ENCODE measurements at regions not wholly inside any gene's neighbourhood (a gene's known extent, or its start where the extent isn't known, plus 50 kb on each side); places are given as distances from the start of the nearest gene placed in this dataset.
"Not testable (repeated sequence)": the region's sequence is repeated elsewhere in the genome, so short reads cannot be mapped to it uniquely, and the experiment has no call there.

DNA sequence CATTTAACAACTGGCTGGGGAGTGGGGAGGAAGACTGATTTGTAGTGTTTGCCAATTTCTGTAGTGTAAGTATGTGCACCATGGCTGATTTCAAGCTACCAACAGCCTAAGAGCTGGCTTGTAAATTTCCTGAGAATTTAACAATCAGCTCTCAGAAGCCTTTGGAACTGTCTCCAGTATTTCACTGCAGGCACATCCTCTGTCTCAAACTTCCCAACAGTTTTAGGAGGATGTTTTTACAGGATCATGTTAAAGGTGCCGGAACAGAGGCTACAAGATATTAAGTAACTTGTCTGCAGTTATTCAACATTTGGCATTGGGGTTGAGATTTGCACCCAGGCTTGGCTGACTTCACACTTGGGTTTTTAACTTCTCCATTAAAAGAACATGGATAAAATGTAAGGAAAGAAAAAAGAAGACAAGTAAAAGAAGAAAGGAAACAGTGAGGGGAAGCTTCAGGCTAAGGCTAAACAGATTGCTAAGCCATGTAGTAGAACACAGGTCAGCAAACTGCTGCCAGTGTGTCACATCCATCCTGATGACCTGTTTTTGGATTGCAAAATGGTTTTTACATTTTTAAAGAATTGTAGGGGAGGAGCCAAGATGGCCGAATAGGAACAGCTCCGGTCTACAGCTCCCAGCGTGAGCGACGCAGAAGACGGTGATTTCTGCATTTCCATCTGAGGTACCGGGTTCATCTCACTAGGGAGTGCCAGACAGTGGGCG lies 204.8 kb upstream of the SESN3 start:
- DNase-seq (ENCODE audit: low read depth) = no peak

DNA sequence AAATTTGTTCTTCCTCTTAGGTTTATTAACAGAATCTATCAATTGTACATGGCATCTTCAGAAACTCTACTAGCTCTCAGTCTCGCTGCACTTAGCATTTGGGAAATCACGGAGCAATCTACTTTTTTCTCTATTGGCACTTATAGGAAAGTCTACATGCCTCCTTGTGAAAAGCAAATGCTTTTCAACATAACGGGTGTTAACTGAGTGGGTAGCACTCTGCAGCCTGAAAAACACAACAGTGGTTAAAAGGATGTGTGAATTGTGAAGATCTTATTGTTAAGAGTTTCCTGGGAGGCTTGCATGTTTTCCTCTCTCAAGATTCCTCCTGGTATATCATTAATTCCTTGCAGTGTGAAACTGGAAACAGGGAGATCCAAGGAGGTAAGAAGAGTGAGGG lies 204.2 kb upstream of the SESN3 start:
- no peak for DNase-seq (ENCODE audit: low read depth)

DNA sequence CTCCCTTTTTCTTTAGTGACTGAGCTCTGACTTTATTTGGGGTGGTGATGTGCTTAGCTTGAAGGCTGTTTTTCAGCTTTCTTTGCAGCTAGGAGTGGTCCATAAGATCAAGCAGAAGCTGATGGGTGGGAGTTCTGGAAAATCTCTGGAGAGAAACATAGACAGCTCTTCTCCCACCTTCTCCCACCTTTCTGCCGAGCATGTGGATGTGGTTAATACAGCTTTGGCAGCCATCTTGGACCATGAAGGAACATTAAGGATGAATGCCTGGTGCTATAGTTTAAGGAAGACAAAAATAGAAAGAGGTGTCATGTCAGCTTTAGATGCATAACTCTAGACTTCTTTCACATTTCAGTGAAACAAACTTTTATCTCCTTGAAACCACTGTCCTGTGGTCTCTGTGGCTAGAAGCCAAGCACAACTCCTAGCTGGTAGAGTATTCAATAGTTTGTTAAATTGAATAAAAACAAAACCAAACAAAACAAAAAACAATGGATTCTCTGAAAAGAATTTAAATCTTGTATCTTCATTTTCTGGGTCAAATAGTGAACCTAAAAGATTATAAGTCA lies 203.6 kb upstream of the SESN3 start:
- DNase-seq (ENCODE audit: low read depth) = no peak

DNA sequence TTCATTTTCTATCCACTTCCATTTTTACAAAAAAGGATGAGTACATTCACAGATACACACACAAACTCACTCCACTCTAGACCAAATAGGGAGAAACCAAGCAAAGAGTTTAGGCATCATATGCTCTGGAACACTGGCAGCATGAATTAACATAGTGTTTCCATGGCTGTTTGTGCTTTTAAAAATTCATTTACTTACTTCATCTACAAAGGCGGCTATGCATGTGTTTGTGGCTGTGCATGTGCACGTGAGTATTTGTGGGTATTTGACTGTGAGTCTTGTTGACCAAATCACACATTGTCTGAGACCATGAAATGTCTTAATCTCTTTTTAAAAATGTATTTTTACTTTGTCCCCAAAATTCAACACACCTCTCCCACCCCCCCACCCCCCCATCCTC lies 203.0 kb upstream of the SESN3 start:
- DNase-seq (ENCODE audit: low read depth) = no peak

DNA sequence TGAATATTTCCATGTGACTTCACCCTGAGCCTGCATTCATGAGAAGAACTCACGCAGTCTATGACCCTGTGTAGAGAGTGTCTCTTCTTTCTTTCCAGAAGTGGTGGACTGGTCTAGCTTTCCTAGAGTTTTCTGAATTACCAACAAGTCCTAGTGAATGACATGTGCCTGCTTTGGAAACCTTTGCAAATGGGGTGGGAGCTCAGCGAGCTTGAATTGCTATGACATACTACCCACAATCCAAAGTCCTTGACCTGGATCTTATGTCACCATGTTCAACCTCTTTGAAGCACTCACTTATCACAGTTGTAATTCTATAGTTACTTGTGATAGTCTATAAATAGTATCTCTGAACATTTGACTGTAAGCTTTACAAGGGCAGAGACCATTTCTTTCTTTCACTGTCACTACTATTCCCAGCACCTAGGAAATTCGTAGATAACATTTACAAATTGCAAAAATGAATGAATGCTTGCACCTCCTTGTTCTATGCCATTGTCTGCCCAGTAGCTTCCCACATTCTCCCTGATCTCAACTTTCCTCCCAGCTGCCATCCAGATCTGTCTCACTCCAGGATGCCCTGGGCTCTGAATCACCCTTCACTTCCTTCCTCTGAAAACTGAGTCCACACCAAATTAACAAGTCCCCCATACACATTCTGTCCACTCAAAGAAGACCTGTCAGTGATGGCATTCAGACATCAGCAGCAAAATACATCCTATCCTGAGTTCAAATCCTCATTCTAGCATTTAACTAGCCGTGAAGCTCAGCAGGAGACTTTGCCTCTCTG lies 201.9 kb upstream of the SESN3 start:
- DNase-seq (ENCODE audit: low read depth) = no peak

DNA sequence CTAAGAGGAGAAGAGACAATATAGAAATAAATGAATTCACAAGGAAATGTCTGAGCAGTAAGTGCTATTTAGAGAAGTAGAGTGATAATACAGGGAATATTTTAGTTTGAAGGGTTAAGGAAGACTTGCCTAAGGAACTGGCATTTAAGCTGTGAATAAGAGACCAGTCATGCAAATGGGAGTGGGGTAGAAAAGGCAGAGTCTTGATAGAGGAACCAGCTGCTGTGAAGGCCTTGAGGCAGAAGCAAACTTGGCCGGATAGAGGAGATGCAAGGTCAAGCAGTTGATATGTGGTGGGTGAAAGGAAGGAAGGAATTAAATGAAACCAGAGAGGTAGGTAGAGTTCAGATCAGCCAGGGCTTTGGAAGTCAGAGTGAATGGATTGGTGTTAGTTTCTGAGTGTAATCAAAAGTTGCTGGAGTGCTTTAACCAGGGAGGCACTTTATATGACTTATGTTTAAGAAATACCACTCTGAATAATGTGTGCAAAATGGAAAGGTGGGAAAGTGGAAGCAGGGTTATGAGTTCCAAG lies 198.4 kb upstream of the SESN3 start:
- DNase-seq (ENCODE audit: low read depth) = no peak

DNA sequence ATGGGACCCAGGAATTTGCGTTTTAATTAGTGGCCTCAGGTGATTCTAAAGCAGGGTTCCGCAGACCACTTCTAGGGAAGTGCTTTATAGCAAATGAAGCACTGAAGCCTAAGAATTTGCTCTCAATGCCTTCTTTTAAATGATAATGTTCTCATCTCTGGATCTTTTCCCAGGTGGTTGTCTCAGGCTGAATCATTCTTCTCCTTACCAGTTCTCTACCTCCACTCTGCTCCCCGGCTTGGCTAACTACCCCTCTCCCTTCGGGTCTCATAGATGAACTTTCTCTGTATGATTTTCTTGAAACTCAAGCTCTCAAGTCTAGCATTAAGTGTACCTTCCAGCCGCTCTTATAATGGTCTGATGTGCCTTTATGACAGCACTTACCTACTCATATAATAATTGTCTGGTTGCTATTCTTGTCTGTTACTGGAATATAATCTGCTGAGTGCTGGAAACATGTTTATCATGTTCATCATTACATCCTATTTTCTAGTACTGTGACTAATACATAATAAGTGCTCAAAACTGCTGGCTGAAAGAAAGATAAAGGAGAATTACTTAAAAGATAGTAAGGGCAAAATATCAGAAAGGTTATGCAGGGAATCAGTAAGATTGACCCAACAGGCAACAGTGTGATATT lies 195.9 kb upstream of the SESN3 start:
- DNase-seq (ENCODE audit: low read depth) = no peak

DNA sequence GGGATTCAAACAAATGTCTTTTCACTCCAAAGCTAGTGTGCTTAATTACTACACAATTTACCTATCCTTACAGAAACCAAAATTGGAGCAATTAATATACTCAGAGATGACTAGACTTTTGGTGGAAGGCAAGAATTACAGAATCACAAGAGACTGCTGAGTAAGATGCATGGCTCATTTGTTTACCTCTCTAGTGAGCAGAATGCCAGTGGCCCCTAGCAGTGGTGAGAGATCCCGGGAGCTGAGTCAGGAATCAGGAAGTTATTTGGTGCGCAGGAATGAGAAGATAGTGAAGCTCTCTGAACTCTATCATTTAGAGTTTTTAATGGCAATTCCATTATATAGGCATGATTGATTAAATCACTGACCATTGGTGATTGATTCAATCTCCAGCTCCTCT lies 188.9 kb upstream of the SESN3 start:
- no peak for DNase-seq (ENCODE audit: low read depth)

DNA sequence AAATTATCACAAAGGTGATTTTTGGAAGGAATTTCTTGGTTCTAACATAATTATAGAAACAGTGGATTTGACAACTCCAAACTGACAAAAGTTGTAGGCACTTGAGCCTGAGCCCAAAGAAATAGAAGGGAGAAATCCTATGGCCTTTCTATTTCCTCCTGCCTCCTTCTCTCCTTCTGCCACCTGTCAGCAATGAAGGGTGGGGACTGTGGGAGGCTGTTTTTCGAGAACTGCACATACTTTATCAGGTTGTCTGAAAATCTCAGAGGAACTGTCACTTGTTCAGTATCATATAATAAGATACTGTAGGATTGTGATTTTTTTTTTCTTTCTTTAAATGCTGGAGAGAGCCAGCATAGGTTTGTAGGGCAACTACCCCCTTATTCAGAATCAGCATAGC lies 187.9 kb upstream of the SESN3 start:
- no peak for DNase-seq (ENCODE audit: low read depth)

DNA sequence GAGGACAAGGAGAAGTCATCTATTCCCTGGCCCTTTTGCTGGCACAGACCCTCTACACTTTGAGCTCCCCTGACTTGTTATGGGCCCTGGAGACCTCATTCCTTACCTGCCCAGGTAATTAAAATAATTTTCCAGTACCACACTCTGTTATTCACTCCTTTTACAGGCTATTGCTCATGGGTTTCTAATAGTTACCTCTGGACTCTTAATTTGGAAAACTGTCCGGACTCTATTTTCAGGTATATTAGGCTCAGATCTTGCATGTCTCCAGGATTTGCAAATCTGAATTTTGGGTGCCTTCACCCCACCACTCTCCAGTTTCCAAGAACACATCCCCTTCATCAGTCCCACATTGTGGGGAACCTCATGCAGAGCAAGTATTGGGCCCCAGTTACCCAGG lies 186.8 kb upstream of the SESN3 start:
- DNase-seq (ENCODE audit: low read depth) = no peak

DNA sequence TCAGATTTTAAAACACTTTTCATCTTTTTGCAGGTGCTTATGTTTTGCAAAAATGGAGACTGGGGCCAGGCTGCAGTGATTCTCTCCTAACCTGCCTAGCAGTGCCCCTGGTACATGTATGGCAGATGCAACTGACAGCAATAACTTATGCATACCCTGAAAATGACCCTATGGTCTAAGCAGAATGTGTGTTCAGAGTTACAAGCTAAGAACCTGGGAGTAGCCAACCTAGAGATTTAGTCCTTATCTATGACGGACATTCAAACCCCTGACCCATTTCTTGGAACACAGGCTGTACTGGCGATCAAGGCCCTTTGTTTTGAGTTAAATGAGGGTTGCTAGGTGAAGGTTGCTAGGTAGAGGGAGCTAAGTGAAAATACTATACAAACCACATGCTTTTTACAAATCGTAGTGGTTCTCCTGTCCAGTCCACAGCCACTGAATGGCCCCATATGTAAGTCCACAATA lies 184.9 kb upstream of the SESN3 start:
- no peak for DNase-seq (ENCODE audit: low read depth)

DNA sequence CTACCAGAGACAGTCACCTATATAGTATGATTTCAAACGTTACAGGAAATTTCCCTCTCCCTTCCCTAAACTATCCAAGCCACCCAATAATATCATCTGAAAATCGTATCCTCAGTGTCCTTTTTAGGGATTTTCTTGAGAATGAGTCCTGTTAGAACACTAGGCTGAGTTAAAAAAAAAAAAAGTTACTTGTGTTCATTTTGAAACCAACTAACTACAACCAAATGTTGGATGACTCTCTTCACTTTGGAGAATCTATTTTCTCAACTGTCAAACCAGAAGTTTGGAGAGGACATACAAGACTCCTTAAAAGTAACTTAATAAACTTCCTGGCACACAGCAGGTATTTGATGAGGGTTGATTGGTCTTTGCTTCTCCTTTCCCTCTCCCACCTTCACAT lies 183.2 kb upstream of the SESN3 start:
- no peak for DNase-seq (ENCODE audit: low read depth)

DNA sequence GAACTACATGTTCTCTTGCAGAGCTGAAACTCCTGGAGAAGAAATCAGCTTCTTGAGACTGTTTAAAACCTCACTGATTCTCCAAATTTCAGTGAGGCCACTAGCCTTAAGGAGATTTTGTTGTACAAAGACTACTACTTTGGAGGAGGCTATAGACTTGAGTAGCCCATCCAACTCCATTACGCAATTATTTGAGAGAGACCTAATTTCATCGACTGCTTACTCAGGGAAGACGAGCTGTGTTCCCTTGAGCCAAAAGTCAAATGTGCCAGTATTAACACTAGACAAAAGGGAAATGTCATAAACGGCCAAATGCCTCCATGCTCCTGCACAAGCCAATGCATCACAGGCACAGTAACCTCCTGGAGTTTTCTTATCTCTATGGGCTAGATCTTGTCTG lies 182.8 kb upstream of the SESN3 start:
- DNase-seq (ENCODE audit: low read depth) = no peak

DNA sequence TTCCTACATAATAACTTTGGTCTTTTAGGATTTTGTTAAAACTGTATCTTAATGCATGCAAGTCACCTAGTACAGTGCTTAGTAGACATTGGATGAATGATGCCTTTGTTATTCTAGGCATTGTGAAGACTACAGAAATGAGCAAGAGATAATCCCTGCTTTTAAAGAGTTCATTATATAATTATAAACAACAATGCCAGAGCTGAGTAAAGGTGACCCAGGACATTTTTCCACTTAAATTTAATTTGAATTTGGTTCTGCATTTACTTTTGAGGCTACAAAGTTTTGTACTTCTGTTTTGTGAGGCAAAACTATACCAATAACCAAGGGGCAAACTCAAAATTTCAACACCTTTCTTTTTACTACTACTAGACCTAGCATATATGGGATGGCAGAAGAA lies 182.0 kb upstream of the SESN3 start:
- no peak for DNase-seq (ENCODE audit: low read depth)

DNA sequence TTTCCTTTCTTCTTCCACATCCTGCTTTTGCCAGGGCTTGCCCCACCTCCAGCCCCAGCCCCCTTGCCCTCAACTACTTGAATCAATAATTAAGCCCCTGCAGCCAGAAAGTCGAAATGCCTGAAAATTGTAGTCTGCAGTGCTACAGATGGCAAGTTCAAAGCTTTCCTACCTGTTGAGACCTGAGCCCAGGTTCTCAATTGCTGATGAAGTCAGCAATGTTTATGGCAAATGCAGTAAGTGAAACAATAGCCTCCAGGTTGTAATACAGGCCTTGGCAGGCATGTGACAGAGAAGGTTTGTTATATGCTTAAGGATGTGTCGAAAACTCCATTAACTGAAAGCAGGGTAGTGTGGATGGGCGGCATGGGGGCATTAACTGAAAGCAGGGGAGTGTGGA lies 181.1 kb upstream of the SESN3 start:
- no peak for DNase-seq (ENCODE audit: low read depth)

DNA sequence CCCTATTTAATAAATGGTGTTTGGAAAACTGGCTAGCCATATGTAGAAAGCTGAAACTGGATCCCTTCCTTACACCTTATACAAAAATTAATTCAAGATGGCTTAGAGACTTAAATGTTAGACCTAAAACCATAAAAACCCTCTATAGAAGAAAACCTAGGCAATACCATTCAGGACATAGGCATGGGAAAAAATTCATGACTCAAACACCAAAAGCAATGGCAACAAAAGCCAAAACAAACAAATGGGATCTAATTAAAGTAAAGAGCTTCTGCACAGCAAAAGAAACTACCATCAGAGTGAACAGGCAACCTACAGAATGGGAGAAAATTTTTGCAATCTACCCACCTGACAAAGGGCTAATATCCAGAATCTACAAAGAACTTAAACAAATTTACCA lies 179.7 kb upstream of the SESN3 start:
- DNase-seq (ENCODE audit: low read depth) = not testable (repeated sequence)

DNA sequence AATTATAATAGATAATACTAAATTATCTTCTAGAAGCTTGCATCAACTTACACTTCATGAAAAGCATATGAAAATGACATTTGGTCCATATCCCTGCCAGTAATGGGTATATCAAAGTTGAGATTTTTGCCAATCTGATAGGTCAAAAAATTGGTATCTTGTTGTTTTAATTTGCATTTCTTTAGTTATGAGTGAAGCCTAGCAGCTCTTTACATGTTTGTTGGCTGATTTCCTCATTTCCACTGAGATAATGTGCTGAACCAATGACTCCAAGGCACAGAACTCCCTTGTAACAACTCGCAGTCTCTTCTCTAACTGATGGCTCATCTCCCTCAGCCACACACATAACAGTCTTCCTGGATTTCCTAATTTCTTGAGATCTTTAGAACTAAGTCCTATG lies 175.3 kb upstream of the SESN3 start:
- DNase-seq (ENCODE audit: low read depth) = no peak

DNA sequence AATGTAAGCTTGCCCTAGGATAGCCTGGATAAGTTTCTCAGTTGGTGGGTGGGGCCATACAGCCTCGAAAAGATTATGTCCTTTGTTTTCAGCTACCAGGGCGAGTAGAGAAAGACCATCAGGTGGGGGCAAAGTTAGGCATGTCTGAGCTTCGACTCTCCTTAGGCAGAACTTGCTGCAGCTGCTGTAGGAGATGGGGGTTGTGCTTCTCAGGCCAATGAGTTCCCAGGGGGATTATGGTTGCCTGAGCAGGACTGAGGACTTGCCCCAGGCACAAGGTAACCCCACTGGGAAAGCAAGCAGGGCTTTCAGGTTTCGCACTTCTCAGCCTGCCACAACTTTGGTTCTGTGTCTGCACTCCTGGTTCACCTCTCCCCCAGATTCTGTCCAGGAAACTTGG lies 173.4 kb upstream of the SESN3 start:
- DNase-seq (ENCODE audit: low read depth) = no peak

DNA sequence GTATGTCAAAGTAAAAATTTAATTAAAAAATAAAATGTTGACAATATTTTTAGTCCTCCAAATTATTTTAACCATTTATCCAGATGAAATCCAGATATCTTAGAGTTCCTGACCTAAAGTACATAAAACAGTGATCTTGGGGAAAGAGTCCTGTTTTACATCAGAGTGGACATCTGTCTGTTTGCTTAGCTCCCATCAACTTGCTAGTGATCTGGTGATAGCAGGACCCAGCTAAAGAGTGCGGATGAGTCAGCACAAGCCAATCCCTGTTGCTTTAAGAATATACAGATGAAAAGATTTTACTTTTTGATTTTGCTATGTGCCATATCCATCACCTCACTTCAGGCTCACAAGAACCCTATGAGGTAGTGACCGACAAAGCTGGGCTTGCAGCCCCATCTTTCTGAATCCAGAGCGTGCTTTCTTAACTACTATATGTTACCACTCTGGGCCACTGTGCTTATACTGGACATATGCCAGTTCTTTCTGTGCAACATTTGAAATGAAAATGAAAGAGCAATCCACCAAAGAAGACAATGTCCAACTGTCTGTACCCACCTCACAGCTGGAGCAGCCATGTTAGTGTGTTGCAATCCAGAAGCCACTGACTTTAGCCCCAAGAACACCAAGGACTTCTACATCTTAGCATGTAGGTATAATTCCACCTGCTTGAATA lies 167.6 kb upstream of the SESN3 start:
- no peak for DNase-seq (ENCODE audit: low read depth)

DNA sequence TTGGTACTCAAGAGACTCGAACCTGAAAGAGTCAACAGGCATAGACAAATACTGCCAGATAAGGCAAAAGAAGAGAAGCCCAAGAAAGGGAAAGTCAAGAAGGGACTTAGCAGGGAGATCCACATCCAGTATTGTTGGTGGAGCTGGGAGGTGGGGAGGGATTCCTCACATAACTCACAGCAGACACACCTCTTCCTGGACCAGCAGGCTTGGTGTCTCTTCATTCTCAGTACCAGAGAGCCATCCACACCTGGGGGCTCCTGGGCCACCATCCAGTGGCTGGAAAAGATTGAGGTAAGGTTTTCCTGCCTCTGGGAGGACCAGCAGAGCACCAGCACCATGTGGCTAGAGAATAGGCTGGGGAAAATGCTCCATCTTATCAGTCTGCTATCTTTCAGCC lies 161.6 kb upstream of the SESN3 start:
- no peak for DNase-seq (ENCODE audit: low read depth)

DNA sequence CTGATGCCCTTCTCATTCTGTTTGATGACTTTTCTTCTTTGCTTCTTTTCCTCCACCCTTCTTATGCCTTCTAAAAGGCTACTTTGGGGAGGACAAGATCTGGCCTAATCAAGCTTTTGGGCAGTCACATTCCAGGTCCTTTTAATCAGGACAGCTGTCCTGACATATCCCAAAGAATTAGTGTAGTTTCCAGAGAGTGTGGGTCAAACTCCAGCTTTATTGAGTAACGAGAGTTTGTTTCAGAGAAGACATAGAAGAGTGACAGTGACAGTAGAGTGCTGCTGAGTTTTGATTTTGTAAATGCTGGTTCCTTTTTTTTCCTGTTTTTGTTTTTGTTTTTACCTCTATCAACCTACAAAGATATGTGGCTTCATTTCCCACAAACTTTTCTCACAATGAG lies 158.4 kb upstream of the SESN3 start:
- DNase-seq (ENCODE audit: low read depth) = no peak

DNA sequence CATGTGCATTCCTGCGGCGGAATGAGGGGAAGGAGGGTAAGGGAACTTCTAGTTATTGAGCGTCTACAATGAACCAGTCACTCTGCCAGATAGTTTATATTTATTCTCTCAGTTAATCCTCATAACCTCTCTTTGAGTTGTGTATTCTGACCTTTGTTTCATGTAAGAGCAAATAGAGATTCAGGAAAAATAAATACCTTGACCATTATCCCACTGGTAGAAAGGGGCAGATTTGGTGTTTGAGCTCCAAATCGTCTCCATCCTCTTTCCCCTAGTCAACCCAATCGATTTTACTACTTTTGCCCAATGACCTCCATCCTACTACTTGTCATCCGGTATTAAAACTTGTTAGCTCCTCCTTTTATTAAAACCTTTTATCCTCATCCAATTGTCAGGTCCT lies 157.1 kb upstream of the SESN3 start:
- no peak for DNase-seq (ENCODE audit: low read depth)
